Liver (tissue), 3 donors: ENCODE measurements at regions not wholly inside any gene's neighbourhood (a gene's known extent, or its start where the extent isn't known, plus 50 kb on each side); places are given as distances from the start of the nearest gene placed in this dataset.

Experiments
- ATF3 ChIP-seq: IDR thresholded peaks from 2 replicates; pipeline ENCODE4 v1.6.1; 2016; ENCODE audit warnings: antibody characterized with exemption
- CTCF ChIP-seq: fragments of 150-350 bp; IDR thresholded peaks from 2 replicates; pipeline ENCODE4 v1.5.1; 2017; ENCODE audit warnings: improper control_type of control experiment, low read depth, low read length; ENCODE audit not compliant: missing input control
- NR2F2 ChIP-seq: IDR thresholded peaks from 2 replicates; pipeline ENCODE4 v1.6.1; 2016; ENCODE audit warnings: antibody characterized with exemption
- RAD21 ChIP-seq, 2 donors: IDR thresholded peaks; 2 replicates each; pipeline ENCODE4 v1.6.1; 2016; ENCODE audit warnings: antibody characterized with exemption in 2 of 2, mild to moderate bottlenecking in 2 of 2
- REST ChIP-seq: IDR thresholded peaks from 2 replicates; pipeline ENCODE4 v1.6.1; 2016; ENCODE audit warnings: antibody characterized with exemption, mild to moderate bottlenecking
- YY1 ChIP-seq: IDR thresholded peaks from 2 replicates; pipeline ENCODE4 v1.6.1; 2016; ENCODE audit warnings: antibody characterized with exemption, mild to moderate bottlenecking
- ZBTB33 ChIP-seq: IDR thresholded peaks from 2 replicates; pipeline ENCODE4 v1.6.1; 2016; ENCODE audit warnings: antibody characterized with exemption
- donor health status: healthy.
- donor health status: healthy.

- TF ChIP-seq CTCF (no peak), YY1 (no peak), ZBTB33 (no peak), ATF3 (no peak), NR2F2 (no peak), REST (no peak), RAD21 (IDR thresholded peaks at IDR 0.05) (no peak)
Observed at GRCh38 chr16:62642677-62643076, 606.4 kb upstream of the CDH8 start.
